Left forelimb (tissue), 1 donor: ENCODE measurements at regions not wholly inside any gene's neighbourhood (a gene's known extent, or its start where the extent isn't known, plus 50 kb on each side); places are given as distances from the start of the nearest gene placed in this dataset.
"Not testable (repeated sequence)": the region's sequence is repeated elsewhere in the genome, so short reads cannot be mapped to it uniquely, and the experiment has no call there.

Source experiments
- DNase-seq: peaks from one replicate; pipeline ENCODE4 v3.0.0-alpha.2; 2018; ENCODE audit warnings: low spot score

DNA sequence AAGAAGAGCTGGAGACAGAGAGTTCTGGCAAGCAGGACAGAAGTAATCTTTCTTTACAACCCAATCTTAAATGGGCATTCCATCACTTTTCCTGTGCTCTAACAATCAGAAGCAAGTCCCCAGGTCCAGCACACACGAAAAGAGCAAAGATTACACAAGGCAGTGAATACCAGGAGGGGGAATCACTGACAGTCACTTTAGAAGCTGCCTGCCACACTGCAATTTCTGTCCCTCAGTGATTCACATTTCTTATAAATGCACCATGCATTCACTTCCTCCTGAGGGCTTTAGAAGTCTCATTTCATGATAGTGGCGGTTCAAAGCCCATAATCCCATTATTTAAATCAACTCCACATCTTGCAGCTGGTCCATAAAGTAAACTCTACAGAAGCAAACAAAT lies 362.5 kb downstream of the POM121L12 start:
- DNase-seq = no peak

DNA sequence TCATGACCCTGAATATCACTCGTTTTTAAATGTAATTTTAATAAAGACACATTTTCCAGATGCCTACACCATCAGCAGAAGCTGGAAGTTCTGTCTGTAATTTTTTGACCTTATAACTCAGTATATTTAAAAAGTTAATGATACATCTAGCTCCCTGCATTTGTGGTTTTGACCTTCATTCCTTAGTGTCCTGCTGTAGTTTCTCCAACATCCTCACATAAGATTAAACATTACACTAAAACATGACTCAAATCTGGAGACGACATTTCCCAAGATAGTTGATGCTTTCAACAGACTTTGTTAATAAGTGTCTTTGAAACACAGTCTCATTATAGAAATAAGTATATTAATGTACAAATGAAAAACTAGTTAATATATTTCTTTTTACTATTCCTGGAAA lies 363.1 kb downstream of the POM121L12 start:
- no peak for DNase-seq

DNA sequence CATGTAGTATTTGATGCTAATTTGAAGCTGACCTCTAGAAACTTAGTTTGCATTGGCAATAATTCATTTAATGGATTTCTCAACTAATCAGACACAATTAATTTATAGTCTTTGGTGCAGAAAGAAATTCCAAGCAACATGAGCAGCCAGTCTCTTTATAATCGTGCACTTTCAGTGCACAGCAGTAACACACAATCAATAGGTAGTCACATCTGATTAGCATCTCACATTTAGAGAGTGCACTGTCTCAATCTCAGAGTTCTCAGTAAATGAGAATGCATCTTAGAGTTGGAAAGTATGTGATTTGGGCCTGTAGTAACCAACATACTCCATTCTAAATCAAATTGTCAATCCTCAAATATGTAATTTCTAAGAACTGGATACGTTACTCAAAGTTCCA lies 377.6 kb downstream of the POM121L12 start:
- DNase-seq = no peak

DNA sequence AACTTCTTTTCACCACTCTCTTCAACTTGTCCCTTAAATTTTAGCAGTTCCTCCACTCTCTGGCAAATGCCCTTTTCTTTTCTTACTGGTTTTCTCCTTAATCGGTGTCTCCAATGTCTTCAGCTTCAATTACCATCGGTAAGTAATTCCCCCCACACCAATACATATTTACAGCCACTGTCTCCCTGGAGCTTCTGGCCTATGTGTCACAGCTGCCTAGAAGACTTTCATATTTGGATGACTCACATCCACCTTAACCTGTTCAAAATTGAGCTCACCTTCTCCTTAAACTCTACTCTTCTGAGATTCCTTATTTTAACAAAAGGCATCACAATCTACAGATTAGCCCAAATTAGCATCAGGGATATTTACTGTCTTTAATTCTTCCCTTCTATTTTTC lies 380.4 kb downstream of the POM121L12 start:
- no peak for DNase-seq

DNA sequence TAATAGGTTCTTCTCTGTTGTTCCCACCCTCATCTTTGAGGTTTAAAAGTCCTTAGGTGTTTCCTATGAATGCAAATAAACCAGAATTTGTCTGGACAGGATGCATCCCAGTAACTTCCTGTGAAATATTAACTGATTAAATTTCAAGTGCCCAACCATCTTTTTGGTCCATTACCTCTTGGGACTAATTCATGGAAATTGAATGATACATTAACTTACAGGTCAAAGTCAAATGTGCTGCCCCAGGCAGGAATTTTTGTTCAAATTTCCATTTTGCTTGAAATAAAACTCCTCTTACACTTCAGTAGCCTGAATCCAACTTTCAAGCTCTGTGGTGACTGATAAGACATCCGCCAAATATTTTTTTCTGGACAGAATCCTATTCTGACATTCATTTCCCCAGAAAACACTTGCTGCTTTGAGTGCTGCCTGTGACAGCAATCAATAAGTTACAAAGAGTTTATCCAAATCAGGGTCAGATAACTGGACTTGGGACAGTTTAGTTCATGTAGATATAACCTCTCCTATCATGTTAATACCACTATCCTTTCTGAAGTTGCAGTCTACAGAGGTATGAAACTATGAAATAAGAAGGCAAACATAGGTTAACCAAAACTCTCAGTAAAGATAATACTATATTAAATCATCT lies 383.5 kb downstream of the POM121L12 start:
- no peak for DNase-seq

DNA sequence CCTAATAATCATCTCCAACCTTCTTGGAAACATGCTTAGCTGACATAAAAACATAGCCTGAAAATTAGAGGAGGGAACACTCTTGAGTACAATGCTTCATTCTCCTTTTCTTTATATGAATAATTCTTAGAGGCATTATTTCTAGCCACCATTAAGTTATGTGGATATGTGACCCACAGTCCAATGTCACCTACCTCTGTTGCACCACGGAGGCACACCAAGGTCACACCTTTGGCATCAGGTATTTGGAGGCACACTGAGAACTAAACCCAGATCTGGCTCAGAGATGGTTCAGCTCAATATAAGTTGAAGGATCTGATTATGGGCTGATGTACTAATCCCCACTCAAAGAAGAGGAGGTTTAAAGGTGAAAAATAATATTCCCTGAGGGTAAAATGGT lies 385.1 kb downstream of the POM121L12 start:
- no peak for DNase-seq

DNA sequence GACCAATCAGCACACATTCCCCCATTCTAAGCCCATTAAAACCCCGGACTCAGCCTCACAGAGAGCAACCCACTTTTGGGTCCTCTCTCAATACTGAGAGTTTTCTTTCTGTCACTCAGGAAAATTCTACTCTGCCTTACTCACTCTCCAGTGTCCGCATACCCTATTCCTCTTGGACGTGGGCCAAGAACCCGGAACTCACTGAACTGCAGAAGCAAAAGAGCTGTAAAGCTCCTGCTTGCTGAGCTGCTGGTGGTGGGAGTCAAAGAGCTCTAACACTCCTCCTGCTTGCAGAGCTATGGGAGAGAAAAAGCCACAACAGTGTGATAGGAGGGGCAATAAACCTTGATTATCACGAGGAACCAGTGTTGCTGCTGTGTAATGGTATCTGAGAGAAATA lies 386.9 kb downstream of the POM121L12 start:
- no peak for DNase-seq

DNA sequence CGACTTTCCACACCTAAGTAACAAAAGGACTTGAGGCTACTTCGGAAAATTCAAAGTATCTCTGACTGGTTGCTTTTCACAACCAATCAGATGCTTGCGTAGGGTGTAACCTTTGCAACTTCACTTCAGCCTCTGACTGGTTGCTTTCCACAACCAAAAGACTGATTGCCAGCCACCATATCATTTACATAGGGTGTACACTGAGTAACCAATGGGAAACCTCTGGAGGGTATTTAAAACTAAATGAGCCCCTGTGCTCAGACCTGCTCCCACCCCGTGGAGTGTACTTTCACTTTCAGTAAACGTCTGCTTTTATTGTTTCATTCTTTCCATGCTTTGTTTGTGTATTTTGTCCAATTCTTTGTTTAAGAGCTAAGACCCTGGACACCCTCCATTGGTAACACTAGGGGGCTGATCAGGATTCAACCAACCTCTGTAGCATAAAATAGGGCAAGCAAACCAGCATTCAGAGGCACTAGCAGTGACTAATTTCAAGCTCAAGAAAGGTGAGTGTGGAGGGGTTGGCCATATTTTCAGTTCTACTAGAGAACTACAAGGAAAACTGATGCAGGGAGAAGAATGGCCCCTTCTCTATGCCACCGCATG lies 390.8 kb downstream of the POM121L12 start:
- DNase-seq = no peak

DNA sequence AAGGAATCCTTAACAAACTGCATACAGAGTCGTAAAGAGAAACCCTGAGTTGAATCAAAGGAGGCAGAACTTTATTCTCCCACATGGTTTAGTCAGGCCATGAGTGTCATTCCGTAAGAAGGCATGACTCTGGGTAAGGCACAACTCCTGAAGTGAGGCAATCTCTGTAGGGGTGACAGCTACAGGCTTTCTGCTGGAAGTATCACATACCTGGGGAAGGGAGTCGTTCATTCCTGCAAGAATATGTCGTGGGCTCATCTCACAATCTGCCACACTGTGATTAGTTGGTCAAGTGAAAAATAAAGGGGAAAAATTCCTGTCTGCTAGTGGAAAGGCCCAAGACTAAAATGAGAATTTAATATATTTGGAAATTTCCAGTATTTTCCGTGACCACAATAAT lies 392.6 kb downstream of the POM121L12 start:
- no peak for DNase-seq

DNA sequence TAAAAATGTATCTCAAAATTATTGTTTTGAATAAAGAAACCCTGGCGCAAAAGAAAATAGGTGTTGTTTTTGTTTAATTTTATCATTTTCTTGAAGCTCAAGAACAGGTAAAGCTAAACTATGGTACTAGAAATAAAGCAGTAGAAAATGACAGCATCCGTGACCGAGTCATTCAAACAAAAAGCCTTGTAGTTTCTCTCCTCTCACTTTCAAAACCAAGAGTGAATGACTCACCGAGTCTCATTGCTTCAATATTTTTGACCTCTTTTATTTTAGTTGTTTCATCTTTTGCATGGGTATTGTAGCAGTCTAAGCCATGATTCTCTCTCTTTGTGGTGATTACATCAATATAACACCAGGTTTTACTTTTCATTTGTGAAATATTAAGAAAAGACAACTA lies 396.5 kb downstream of the POM121L12 start:
- DNase-seq = no peak

DNA sequence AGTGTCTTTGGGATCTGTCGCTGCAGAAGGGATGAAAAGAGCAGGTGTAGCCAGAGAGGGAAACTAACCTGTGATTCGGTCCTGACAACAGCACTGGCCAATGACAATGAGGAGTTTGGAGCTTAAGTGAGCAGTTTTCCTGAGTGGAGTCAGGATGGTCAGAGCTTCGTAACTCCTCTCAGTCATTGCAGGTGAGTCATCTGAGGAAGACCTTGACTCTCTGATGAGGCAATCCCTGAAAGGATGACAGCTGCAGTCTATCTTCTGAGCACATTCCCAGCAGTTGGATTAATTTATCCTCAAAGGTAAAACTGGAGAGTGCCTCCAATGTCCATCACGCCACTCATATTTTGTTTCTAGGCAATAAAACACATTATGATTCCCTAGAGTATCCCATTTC lies 401.9 kb downstream of the POM121L12 start:
- no peak for DNase-seq

DNA sequence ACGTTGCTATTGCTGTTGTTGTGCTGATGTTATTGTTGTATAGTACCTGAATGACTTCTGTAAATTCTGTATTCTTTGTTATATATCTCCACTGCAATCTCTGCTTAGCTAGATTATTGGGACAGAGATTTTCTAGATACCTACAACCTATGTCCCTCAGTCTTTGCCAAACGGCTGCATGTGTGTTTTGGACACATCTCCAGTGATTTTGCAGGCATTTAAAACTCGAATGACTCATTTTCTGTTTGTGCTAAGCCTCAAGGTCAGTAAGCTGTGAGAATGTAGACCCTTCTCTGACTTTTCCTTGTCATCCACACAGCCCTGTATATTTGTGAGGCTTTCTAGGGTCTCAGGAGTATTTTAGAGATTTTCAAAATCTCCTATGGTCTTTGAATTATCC lies 410.7 kb downstream of the POM121L12 start:
- no peak for DNase-seq

DNA sequence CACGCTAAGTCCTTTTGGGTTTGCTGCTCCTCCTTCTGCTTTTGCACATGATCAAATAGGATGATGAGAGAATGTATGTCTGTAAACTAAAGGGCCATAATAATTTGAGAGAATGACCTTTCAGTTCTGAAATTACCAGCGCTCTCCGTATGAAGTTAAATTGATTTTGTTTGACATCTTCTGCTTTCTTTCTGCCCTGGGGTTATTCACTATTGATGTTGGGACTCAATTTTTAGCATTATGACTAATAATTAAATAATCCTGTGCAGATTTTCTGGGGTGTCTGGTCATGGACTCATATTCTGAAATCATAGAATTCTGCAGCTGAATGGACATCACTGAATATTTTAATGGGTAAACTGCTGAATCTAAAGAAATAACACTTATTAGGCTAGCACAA lies 423.2 kb downstream of the POM121L12 start:
- no peak for DNase-seq

DNA sequence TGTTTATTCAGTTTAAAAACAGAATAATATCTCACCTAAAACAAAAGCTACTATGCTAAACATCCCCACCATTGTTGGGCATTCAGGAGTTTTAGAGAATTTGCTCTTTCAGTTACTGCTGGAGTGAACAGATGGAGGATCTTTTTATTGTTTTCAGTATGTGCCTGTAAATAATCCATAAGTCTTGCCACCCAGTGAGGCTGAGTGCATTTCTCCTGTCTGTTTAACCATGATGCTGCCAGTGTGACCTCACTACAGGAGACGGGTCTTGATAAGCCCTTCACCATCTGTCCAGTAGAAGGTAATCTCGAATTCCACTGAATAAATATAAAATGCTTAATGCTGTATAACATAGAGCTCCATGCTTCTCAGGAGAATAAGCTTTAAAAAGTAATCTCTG lies 430.9 kb downstream of the POM121L12 start:
- DNase-seq = no peak

DNA sequence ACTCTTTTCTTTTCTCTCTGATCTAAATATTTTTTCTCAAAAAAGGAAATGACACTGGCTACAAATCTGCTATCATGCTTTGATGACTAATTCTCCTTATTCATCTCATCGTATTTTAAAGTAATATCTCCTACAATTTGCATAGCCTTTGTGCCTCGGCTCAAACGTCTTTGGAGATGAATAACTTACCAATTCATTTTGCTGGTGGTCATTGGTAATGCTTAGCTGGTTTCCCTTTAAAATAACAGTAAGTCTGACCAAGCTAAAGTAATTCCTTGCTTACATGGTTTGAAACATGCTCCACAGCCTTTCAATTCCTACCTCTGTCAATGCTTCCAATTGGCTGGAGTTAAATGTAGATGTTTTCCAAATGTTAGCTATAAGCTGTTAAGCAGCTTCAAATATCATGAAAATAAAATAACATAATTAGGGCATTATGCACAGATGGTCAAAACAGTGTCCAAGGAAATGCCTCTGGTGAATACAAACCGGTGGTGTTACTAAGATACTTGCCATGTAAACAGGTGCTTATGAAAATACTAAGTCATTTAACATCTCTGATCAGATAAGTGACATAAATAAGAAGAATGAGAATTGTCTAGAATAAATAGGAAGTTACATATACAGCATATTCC lies 435.0 kb downstream of the POM121L12 start:
- no peak for DNase-seq

DNA sequence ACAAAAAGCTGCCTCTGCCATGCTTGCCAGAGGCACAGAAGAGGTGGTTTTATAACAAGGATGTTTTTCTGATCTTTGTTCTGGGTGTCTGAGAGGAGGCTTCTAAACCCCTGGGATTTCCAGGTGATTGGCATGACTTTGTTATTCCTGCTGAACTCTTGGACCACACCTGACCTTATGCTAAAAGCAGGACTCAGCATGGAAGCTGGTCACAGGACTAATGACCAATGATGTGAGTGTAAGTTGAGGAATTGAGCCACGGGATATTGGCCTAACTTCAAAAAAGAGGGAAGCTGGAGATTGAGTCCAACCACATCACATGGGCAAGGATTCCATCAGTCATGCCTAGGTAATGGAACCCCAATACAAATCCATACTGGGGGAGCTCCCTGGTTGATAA lies 437.9 kb downstream of the POM121L12 start:
- DNase-seq = no peak

DNA sequence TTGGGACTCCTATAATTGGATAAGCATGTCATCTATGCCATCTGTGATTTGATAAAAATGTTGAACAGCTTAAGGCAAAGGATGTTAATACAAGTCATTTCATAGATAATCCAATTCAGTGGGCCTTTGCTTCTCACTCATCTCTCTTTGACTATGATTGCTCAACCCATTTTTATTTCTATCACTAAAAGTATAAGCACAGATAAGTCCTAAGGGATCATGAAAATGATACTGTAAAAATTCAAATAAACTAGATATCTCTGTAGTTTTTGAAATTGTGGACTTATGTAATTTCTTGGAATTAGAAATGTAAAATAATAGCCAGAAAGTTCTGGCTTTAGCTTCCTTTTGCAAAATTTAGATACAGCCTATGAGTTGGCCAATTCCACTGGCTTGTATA lies 440.3 kb downstream of the POM121L12 start:
- DNase-seq = no peak

DNA sequence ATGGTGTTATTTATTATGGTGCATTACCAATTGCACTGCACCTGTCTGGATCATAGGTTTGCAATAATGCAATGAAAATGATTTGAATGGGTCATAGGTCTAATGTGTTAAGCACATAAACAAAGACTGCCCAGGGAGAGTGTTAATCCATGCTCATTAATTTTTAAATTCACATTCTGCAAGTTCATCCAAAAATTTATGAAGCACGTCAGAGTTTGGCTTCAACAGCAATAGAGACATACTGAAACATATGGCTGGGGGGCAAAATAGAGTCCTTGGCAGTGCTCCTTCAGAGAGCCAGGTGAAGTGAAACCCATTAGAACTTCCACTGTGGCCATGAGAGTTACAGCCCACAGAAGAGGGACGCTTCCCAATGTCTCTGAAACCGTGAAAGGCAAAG lies 441.1 kb downstream of the POM121L12 start:
- DNase-seq = no peak

DNA sequence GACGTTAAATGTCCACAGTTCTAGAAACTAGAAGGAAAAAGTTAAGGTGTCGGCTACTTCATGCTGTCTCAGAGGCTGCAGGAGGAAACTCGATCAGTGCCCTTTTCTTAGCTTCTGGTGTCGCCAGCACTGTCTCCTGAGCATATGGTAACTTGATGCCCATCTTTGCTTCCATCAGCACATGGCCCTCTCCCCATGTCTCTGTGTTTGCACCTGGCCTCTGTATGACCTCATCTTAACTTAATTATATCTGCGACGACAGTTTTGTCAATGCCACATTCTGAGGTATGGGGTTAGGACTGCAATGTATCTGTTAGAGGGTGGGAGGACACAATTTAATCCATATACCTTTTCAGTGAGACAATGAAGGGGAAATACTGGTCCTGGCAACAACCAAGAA lies 449.9 kb downstream of the POM121L12 start:
- DNase-seq = no peak

DNA sequence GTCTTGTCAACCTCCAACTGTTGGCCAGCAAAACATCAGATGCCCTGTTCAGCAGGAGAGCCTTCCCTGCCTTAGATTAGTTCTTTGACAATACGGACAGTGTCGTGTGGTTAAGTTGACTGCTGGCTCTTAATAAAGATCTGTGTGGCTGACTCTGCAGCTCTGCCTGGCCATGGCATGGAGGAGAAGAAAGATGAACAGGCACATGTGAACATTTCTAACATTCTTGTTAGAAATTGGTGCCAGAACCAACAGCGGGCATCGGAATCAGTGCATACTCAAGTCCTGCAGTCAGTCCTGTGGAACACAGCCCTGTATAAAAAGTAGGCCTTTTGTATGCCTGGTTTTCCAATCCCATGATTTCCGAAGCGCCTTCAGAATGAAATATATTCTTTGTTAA lies 455.6 kb downstream of the POM121L12 start:
- no peak for DNase-seq

DNA sequence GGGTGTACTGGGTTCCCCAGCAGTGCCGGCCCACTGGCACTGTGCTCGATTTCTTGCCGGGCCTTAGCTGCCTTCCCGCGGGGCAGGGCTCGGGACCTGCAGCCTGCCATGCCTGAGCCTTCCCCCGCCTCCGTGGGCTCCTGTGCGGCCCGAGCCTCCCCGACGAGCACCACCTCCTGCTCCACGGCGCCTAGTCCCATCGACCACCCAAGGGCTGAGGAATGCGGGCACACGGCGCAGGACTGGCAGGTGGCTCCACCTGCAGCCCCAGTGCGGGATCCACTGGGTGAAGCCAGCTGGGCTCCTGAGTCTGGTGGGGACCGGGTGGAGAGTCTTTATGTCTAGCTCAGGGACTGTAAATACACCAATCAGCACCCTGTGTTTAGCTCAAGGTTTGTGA lies 459.7 kb downstream of the POM121L12 start:
- not testable (repeated sequence) for DNase-seq

DNA sequence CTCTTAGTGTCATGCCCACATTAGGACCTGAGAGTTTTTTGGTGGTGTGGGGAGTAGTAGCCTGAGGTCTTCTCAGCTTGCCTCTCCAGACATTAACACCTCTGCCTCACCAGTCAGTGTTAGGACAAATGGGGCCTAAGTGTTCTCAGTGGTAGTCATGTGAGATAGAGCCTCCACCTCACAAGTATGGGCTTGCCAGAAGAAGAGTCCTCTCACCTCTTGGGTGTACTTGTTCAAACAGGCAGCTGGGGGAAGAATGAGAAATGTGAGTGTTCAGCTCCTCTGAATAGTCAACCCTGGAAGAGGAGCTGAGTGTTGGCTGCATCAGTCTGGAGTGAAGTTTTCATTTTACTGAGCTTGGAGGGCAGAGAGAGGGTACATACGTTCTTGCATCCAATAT lies 464.6 kb downstream of the POM121L12 start:
- no peak for DNase-seq

DNA sequence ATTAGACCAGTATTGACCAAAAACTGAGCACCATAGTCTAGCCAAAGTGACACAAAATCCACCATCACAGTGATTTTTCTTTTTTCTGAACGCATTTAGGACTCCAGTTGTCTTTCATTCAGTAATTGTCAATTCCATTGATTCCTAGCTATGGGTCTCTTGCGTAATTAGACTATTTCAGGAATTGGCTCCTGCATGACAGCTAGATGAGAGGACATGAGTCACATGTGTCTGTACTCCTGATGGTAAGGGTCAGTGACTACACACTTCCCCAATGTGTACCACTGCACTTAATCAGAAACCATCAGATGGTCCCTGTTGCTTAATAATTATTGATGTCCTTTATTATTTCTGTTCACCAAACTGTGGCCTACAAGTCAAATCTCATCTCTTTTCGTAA lies 469.5 kb downstream of the POM121L12 start:
- no peak for DNase-seq

DNA sequence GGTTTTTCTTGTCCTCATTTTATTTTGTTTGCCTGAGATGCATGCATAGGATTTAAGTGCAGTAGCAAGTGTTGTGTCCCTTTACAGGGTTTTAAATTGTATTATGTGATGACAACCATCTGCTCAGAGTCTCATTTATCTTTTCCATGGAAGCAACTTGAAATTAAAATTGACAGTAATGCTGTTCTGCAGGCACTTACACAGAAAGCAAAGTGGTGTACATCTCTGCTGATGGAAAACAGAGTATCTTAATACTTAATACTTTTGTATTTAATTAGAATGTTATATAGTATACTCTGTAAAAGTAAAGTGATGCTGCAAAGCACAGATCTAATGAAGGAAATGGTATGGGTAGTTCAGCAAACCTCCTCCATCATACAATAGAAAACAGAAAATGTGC lies 482.9 kb downstream of the POM121L12 start:
- no peak for DNase-seq
